ENCODE measurements at regions not wholly inside any gene's neighbourhood (a gene's known extent, or its start where the extent isn't known, plus 50 kb on each side); places are given as distances from the start of the nearest gene placed in this dataset.

GRCh38 chr10:65602182-65602865 lies 1323.5 kb upstream of the LRRTM3 start:
- TF ChIP-seq CTCF (IDR thresholded peaks at IDR 0.05): no peak
- no peaks in the 10 kb centered on the region for H3K9me3 ChIP-seq
- H3K36me3 ChIP-seq: no peaks in the 10 kb centered on the region
- no peak overlapping the region for H3K4me3 ChIP-seq
- H3K27me3 ChIP-seq: no peaks in the 10 kb centered on the region
- no peak overlapping the region for H3K27ac ChIP-seq
- DNase-seq (ENCODE audit: low spot score): no peak
- H3K4me1 ChIP-seq: no peaks in the 10 kb centered on the region

- no peaks in the 10 kb centered on the region for H3K4me1 ChIP-seq
- no peak overlapping the region for H3K4me3 ChIP-seq
- no peak overlapping the region for H3K27ac ChIP-seq
- peaks cover 0 to 13% of the 10 kb centered on the region in 2 donors for H3K9me3 ChIP-seq
- no peaks in the 10 kb centered on the region for H3K36me3 ChIP-seq
- no peak for DNase-seq (ENCODE audit: low spot score)
- no peak for TF ChIP-seq CTCF (IDR thresholded peaks at IDR 0.05)
- no peaks in the 10 kb centered on the region for H3K27me3 ChIP-seq
These were observed 1314.2 kb upstream of the LRRTM3 start for GRCh38 chr10:65611592-65611991.

GRCh38 chr10:65614956-65615565 lies 1310.8 kb upstream of the LRRTM3 start:
- H3K4me1 ChIP-seq: no peaks in the 10 kb centered on the region
- peaks cover 0 to 13% of the 10 kb centered on the region in 2 donors for H3K9me3 ChIP-seq
- DNase-seq (ENCODE audit: low spot score): no peak
- no peaks in the 10 kb centered on the region for H3K36me3 ChIP-seq
- no peak for TF ChIP-seq CTCF (IDR thresholded peaks at IDR 0.05)
- no peak overlapping the region for H3K4me3 ChIP-seq
- no peak overlapping the region for H3K27ac ChIP-seq
- H3K27me3 ChIP-seq: no peaks in the 10 kb centered on the region

- H3K27ac ChIP-seq: no peak overlapping the region
- H3K4me3 ChIP-seq: no peak overlapping the region
- H3K27me3 ChIP-seq: no peaks in the 10 kb centered on the region
- no peak for DNase-seq (ENCODE audit: low spot score)
- H3K36me3 ChIP-seq: no peaks in the 10 kb centered on the region
- no peaks in the 10 kb centered on the region for H3K4me1 ChIP-seq
- TF ChIP-seq CTCF (IDR thresholded peaks at IDR 0.05): no peak
- H3K9me3 ChIP-seq: peaks cover 0 to 13% of the 10 kb centered on the region in 2 donors
These were observed 1307.7 kb upstream of the LRRTM3 start for GRCh38 chr10:65618126-65618525.

- no peaks in the 10 kb centered on the region for H3K36me3 ChIP-seq
- no peak overlapping the region for H3K4me3 ChIP-seq
- peaks cover 0 to 3% of the 10 kb centered on the region in 2 donors for H3K9me3 ChIP-seq
- no peak for TF ChIP-seq CTCF (IDR thresholded peaks at IDR 0.05)
- DNase-seq (ENCODE audit: low spot score): no peak
- no peaks in the 10 kb centered on the region for H3K4me1 ChIP-seq
- no peaks in the 10 kb centered on the region for H3K27me3 ChIP-seq
- no peak overlapping the region for H3K27ac ChIP-seq
These were observed 1305.3 kb upstream of the LRRTM3 start for GRCh38 chr10:65620404-65621048.
